Suprapubic skin (tissue), 3 donors: ENCODE measurements at regions not wholly inside any gene's neighbourhood (a gene's known extent, or its start where the extent isn't known, plus 50 kb on each side); places are given as distances from the start of the nearest gene placed in this dataset.

Source experiments
- CTCF ChIP-seq, 2 donors: fragments of 200-600 bp in 1 of 2; fragments of 450-650 bp in 1 of 2; sonication (generic) in 1 of 2; IDR thresholded peaks; one replicate each; pipeline ENCODE4 v1.5.1; 2016 to 2019; ENCODE audit warnings: antibody characterized with exemption in 2 of 2, mild to moderate bottlenecking in 1 of 2, moderate library complexity in 1 of 2
- POLR2A ChIP-seq, 2 donors: fragments of 450-650 bp; IDR thresholded peaks; one replicate each; pipeline ENCODE4 v1.6.1; 2017; ENCODE audit warnings: antibody characterized with exemption in 2 of 2, mild to moderate bottlenecking in 2 of 2, moderate library complexity in 2 of 2

- no peak for TF ChIP-seq CTCF (IDR thresholded peaks at IDR 0.05)
- TF ChIP-seq POLR2A (IDR thresholded peaks at IDR 0.05) = no peak
These were observed 186.2 kb downstream of the GPX5 start for GRCh38 chr6:28711788-28712341.
